Activated CD8-positive, alpha-beta memory T cell treated with anti-CD3 and anti-CD28 coated beads, Interleukin-2, amount 10 ng/mL, durations not matched to agents 7 days and 5 days (primary cell): ENCODE measurements at regions not wholly inside any gene's neighbourhood (a gene's known extent, or its start where the extent isn't known, plus 50 kb on each side); places are given as distances from the start of the nearest gene placed in this dataset.

Experiments used
- ATAC-seq: fragments of 150-1000 bp; cut with Tn5 transposase; one replicate; pipeline ENCODE4 v1.10.0; 2021; ENCODE audit warnings: moderate library complexity
- CTCF ChIA-PET: fragments of 350-600 bp; sonication (Branson Sonifier 250); formaldehyde crosslinking; loops from one replicate; lab custom pipeline; 2021; ENCODE audit warnings: antibody characterized with exemption; lab: Charles Lee
- DNase-seq: peaks from one replicate; pipeline ENCODE4 v3.0.0-alpha.2; 2020
- H3K27ac Mint-ChIP-seq: one replicate; pipeline ENCODE4 v1.8.0; 2021; ENCODE audit warnings: mild to moderate bottlenecking, mixed read lengths
- H3K27me3 Mint-ChIP-seq: one replicate; pipeline ENCODE4 v1.8.0; 2021; ENCODE audit warnings: mixed read lengths
- H3K36me3 Mint-ChIP-seq: one replicate; pipeline ENCODE4 v1.8.0; 2021; ENCODE audit warnings: mild to moderate bottlenecking, mixed read lengths
- H3K4me1 Mint-ChIP-seq: one replicate; pipeline ENCODE4 v1.8.0; 2021; ENCODE audit warnings: mixed read lengths
- H3K4me3 Mint-ChIP-seq: one replicate; pipeline ENCODE4 v1.8.0; 2021; ENCODE audit warnings: mild to moderate bottlenecking, moderate library complexity, mixed read lengths
- H3K9me3 Mint-ChIP-seq: one replicate; pipeline ENCODE4 v1.8.0; 2022; ENCODE audit warnings: low read depth, mixed read lengths

DNA sequence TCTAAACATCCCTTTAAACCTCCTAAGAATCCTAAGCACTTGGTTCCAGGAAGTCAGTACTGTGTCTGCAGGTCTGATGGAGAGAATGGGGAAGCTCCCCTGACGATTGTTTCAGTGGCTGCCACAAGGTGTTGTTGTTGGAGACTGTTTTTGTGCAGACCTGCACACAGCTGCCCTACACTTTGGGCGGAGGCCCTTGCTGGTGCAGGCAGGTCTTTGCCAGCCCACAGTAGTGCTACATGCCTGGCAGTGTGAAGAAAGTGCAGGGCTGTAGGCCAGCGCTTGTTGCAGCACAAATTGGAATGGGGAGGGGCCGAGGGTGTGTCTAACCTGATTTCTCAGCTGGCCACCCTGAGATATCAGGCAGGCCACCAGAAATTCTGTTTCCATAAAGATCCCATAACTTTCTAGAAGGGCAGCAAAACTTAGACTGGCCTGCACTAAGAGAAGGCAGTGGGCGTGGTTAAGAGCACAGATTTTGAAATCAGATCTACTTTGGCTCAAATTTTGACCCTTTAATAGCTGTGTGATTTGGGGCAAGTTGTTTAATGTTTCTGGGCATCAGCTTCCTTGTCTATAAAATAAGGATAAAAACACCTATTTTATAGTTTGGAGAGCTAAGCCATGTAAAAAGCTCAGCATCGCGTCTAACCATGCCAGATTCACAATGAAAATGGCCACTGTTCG, 83.7 kb upstream of the SLC1A4 start:
- DNase-seq: no peak
- Mint-ChIP-seq H3K27me3 (peaks cover 7% of the 10 kb centered on the region), H3K4me1 (peaks cover 17% of the 10 kb centered on the region), H3K4me3 (no peak overlapping the region), H3K9me3 (no peaks in the 10 kb centered on the region), H3K27ac (no peak overlapping the region), H3K36me3 (no peaks in the 10 kb centered on the region)
- ATAC-seq: no peak
- CTCF ChIA-PET: interaction anchor here (0.9 to 3.1 kb wide), 4 partner anchors 7 to 318 kb away, joined by 3 to 15 read pairs (median 3); no protein-coding TSS in a partner anchor

GRCh38 chr2:64906853-64907536, 82.2 kb upstream of the SLC1A4 start:
- DNase-seq (no peak), ATAC-seq (no peak)
- no peaks in the 10 kb centered on the region for H3K36me3 Mint-ChIP-seq
- H3K4me3 Mint-ChIP-seq: no peak overlapping the region
- H3K4me1 Mint-ChIP-seq: peaks cover 26% of the 10 kb centered on the region
- CTCF ChIA-PET: interaction anchor here (0.9 to 1.7 kb wide), 4 partner anchors 9 to 419 kb away, joined by 3 to 12 read pairs (median 3); no protein-coding TSS in a partner anchor
- H3K27ac Mint-ChIP-seq: no peak overlapping the region
- H3K27me3 Mint-ChIP-seq: peaks cover 7% of the 10 kb centered on the region
- H3K9me3 Mint-ChIP-seq: no peaks in the 10 kb centered on the region

GRCh38 chr2:64908406-64908805, 80.8 kb upstream of the SLC1A4 start:
- Mint-ChIP-seq H3K9me3 (no peaks in the 10 kb centered on the region), H3K36me3 (no peaks in the 10 kb centered on the region), H3K27ac (no peak overlapping the region), H3K4me1 (peaks cover 33% of the 10 kb centered on the region), H3K27me3 (peaks cover 6% of the 10 kb centered on the region), H3K4me3 (no peak overlapping the region)
- ATAC-seq (no peak), DNase-seq (no peak)
- CTCF ChIA-PET: interaction anchor here (0.8 to 1.7 kb wide), 3 partner anchors 10 to 319 kb away, joined by 3 to 12 read pairs (median 4); partner anchors contain the start of gene ACTR2

- no peak overlapping the region for H3K27ac Mint-ChIP-seq
- no peaks in the 10 kb centered on the region for H3K36me3 Mint-ChIP-seq
- DNase-seq (no peak), ATAC-seq (no peak)
- CTCF ChIA-PET: no interaction called here
- H3K4me1 Mint-ChIP-seq: peaks cover 32% of the 10 kb centered on the region
- H3K27me3 Mint-ChIP-seq: peaks cover 2% of the 10 kb centered on the region
- no peak overlapping the region for H3K4me3 Mint-ChIP-seq
- no peaks in the 10 kb centered on the region for H3K9me3 Mint-ChIP-seq
Measured at GRCh38 chr2:64910523-64910922, 78.7 kb upstream of the SLC1A4 start.

DNA sequence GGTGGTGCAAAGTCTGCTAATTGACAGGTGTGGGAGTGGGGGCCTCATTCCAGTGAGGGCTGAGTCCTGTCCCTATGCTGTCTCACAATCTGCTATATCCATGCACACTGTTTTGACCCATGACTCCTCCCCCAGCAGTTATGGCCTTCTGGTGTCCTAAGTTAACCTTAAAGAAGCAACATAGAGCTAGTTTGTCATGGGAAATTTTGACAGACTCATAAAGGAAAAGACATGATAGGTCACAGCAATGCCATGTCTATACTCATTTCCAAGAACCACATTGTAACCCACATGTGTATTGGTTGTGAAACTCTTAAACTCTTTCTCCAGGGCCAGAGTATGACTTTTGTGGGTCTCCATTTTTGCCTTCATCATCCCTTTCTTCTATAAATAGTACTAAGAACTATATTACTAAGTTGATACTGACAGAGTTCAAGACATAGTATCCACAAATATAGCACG, 78.2 kb upstream of the SLC1A4 start:
- ATAC-seq: peak; percentile 67
- H3K4me3 Mint-ChIP-seq: no peak overlapping the region
- CTCF ChIA-PET: no interaction called here
- no peak overlapping the region for H3K27ac Mint-ChIP-seq
- peaks cover 33% of the 10 kb centered on the region for H3K4me1 Mint-ChIP-seq
- no peaks in the 10 kb centered on the region for H3K36me3 Mint-ChIP-seq
- DNase-seq: no peak
- H3K9me3 Mint-ChIP-seq: no peaks in the 10 kb centered on the region
- peaks cover 2% of the 10 kb centered on the region for H3K27me3 Mint-ChIP-seq

DNA sequence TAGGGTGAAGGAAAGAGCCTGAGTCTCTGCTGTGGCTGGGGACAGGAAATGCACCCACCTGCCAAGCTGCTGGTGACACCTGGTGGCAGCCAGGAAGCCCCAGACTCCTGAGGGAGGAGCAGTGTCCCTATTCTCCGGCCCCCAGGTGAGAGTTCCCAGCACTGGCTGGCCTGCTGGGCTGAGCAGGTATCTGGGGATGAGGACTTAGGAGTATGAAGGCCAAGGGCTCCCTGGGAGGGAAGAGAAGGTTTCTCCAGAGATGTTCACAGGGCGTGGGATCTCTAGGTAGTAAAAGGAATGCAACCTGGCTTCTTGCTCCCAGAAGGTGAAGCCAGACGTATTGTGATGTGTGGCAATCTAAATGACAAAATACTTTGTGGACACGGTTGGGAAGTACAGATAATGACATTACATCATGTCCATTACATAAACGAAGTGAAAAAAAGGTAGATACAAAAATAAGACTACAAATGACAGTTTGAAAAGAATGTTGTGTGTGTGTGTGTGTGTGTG, 75.8 kb upstream of the SLC1A4 start:
- Mint-ChIP-seq H3K4me1 (peaks cover 44% of the 10 kb centered on the region), H3K36me3 (no peaks in the 10 kb centered on the region), H3K9me3 (no peaks in the 10 kb centered on the region), H3K4me3 (no peak overlapping the region), H3K27ac (no peak overlapping the region), H3K27me3 (peaks cover 2% of the 10 kb centered on the region)
- peak; percentile 51 for DNase-seq
- CTCF ChIA-PET: interaction anchor here (0.6 to 1.6 kb wide), 7 partner anchors 9 to 585 kb away, joined by 3 read pairs; no protein-coding TSS in a partner anchor
- ATAC-seq: no peak

GRCh38 chr2:64914247-64914646, 75.0 kb upstream of the SLC1A4 start:
- no peaks in the 10 kb centered on the region for H3K9me3 Mint-ChIP-seq
- DNase-seq: no peak
- H3K36me3 Mint-ChIP-seq: peaks cover 3% of the 10 kb centered on the region
- H3K27ac Mint-ChIP-seq: no peak overlapping the region
- no peak overlapping the region for H3K4me3 Mint-ChIP-seq
- CTCF ChIA-PET: interaction anchor here (0.6 to 2.7 kb wide), 2 partner anchors 117 to 126 kb away, joined by 3 to 11 read pairs; no protein-coding TSS in a partner anchor
- H3K4me1 Mint-ChIP-seq: peaks cover 48% of the 10 kb centered on the region
- ATAC-seq: no peak
- no peaks in the 10 kb centered on the region for H3K27me3 Mint-ChIP-seq

GRCh38 chr2:64914735-64915509, 74.3 kb upstream of the SLC1A4 start:
- ATAC-seq: no peak
- H3K4me1 Mint-ChIP-seq: peaks cover 49% of the 10 kb centered on the region
- H3K27ac Mint-ChIP-seq: no peak overlapping the region
- H3K9me3 Mint-ChIP-seq: no peaks in the 10 kb centered on the region
- no peak overlapping the region for H3K4me3 Mint-ChIP-seq
- H3K27me3 Mint-ChIP-seq: no peaks in the 10 kb centered on the region
- H3K36me3 Mint-ChIP-seq: peaks cover 5% of the 10 kb centered on the region
- CTCF ChIA-PET: interaction anchor here (0.8 to 2.7 kb wide), 8 partner anchors 70 to 254 kb away, joined by 3 to 11 read pairs (median 4); no protein-coding TSS in a partner anchor
- no peak for DNase-seq

- H3K4me3 Mint-ChIP-seq: no peak overlapping the region
- H3K9me3 Mint-ChIP-seq: no peaks in the 10 kb centered on the region
Measured at GRCh38 chr2:64915510-64915900, 73.7 kb upstream of the SLC1A4 start.

GRCh38 chr2:64918220-64918886, 70.8 kb upstream of the SLC1A4 start:
- Mint-ChIP-seq H3K4me3 (peak overlapping the region; percentile 88), H3K36me3 (peaks cover 5% of the 10 kb centered on the region), H3K27me3 (no peaks in the 10 kb centered on the region), H3K9me3 (no peaks in the 10 kb centered on the region), H3K27ac (peak overlapping the region; percentile 89), H3K4me1 (peaks cover 35% of the 10 kb centered on the region)
- ATAC-seq (peak; percentile 41), DNase-seq (no peak)
- CTCF ChIA-PET: interaction anchor here (0.5 to 3.8 kb wide), 40 partner anchors 8 to 587 kb away, joined by 3 to 61 read pairs (median 5); partner anchors contain the start of genes CEP68, RAB1A and SLC1A4

More at GRCh38 chr2:64915510-64915900, 73.7 kb upstream of the SLC1A4 start:
- CTCF ChIA-PET: interaction anchor here (0.8 to 2.7 kb wide), 9 partner anchors 9 to 253 kb away, joined by 3 to 11 read pairs (median 3); no protein-coding TSS in a partner anchor
- no peak overlapping the region for H3K27ac Mint-ChIP-seq
- peaks cover 5% of the 10 kb centered on the region for H3K36me3 Mint-ChIP-seq
- no peak for ATAC-seq
- H3K4me1 Mint-ChIP-seq: peaks cover 49% of the 10 kb centered on the region
- H3K27me3 Mint-ChIP-seq: no peaks in the 10 kb centered on the region
- DNase-seq: no peak

GRCh38 chr2:64919261-64919660, 69.9 kb upstream of the SLC1A4 start:
- H3K4me3 Mint-ChIP-seq: no peak overlapping the region
- peaks cover 37% of the 10 kb centered on the region for H3K4me1 Mint-ChIP-seq
- H3K36me3 Mint-ChIP-seq: peaks cover 5% of the 10 kb centered on the region
- CTCF ChIA-PET: interaction anchor here (0.7 to 3.8 kb wide), 11 partner anchors 12 to 588 kb away, joined by 4 to 61 read pairs (median 13); partner anchors contain the start of genes CEP68 and SLC1A4
- DNase-seq (no peak), ATAC-seq (no peak)
- H3K27me3 Mint-ChIP-seq: no peaks in the 10 kb centered on the region
- H3K27ac Mint-ChIP-seq: peak overlapping the region; percentile 30
- H3K9me3 Mint-ChIP-seq: no peaks in the 10 kb centered on the region
